ENCODE measurements at regions not wholly inside any gene's neighbourhood (a gene's known extent, or its start where the extent isn't known, plus 50 kb on each side); places are given as distances from the start of the nearest gene placed in this dataset.
A peak's percentile ranks its signal among the peaks of the same experiment; 100 is the strongest.

GRCh38 chr7:26600411-26600810 is 264.0 kb downstream of the SKAP2 start:
- H3K9me2 ChIP-seq (ENCODE audit: insufficient read depth, low read length), result no peaks in the 10 kb centered on the region
- no peaks in the 10 kb centered on the region for H4K20me1 ChIP-seq (ENCODE audit: insufficient read depth)

GRCh38 chr7:26603631-26604030 is 260.8 kb downstream of the SKAP2 start:
- Histone ChIP-seq H2AFZ (ENCODE audit: low read depth, low read length) (no peak overlapping the region), H3K27ac (ENCODE audit: low read length) (no peak overlapping the region), H3K9me2 (ENCODE audit: insufficient read depth, low read length) (no peaks in the 10 kb centered on the region), H3K4me2 (ENCODE audit: low read length) (no peak overlapping the region), H3K36me3 (ENCODE audit: insufficient read depth, low read length) (no peaks in the 10 kb centered on the region), H3K9me3 (ENCODE audit: low read length) (no peaks in the 10 kb centered on the region), H3F3A (ENCODE audit: insufficient read depth, low read length, poor library complexity, severe bottlenecking) (no peaks in the 10 kb centered on the region), H4K20me1 (ENCODE audit: insufficient read depth) (no peaks in the 10 kb centered on the region), H3K79me2 (replicated peaks; ENCODE audit: insufficient read depth, low read length) (no peaks in the 10 kb centered on the region), H3K9ac (ENCODE audit: low read length) (no peak overlapping the region), H3K4me3 (ENCODE audit: low read length) (no peak overlapping the region), H3K27me3 (ENCODE audit: insufficient read depth, low read depth, low read length) (no peaks in the 10 kb centered on the region)
- TF ChIP-seq TAF1 (IDR thresholded peaks at IDR 0.05; ENCODE audit: low read depth), result no peak
- no peak for TF ChIP-seq MXI1 (conservative IDR thresholded peaks at IDR 0.05; ENCODE audit: poor library complexity, severe bottlenecking)
- TF ChIP-seq SMC3 (conservative IDR thresholded peaks at IDR 0.05; ENCODE audit: poor library complexity), result no peak
- no peak for TF ChIP-seq POLR2AphosphoS5 (IDR thresholded peaks at IDR 0.05)
- no peak for TF ChIP-seq CTCF (IDR thresholded peaks at IDR 0.05; ENCODE audit: poor library complexity, severe bottlenecking)
- TF ChIP-seq EZH2 (IDR thresholded peaks at IDR 0.05; ENCODE audit: borderline replicate concordance, insufficient read depth, low read length, poor library complexity, severe bottlenecking), result no peak
- no peak for TF ChIP-seq RAD21 (conservative IDR thresholded peaks at IDR 0.05)
- no peak for TF ChIP-seq REST (IDR thresholded peaks at IDR 0.05; ENCODE audit: borderline replicate concordance)

More at GRCh38 chr7:26600411-26600810, 264.0 kb downstream of the SKAP2 start:
- Histone ChIP-seq H3K4me3 (ENCODE audit: low read length) (no peak overlapping the region), H3K9ac (ENCODE audit: low read length) (no peak overlapping the region), H3K79me2 (replicated peaks; ENCODE audit: insufficient read depth, low read length) (no peaks in the 10 kb centered on the region), H3K27me3 (ENCODE audit: insufficient read depth, low read depth, low read length) (no peaks in the 10 kb centered on the region), H3K4me2 (ENCODE audit: low read length) (no peak overlapping the region), H3K9me3 (ENCODE audit: low read length) (no peaks in the 10 kb centered on the region), H3K27ac (ENCODE audit: low read length) (peak overlapping the region; percentile 67), H2AFZ (ENCODE audit: low read depth, low read length) (no peak overlapping the region), H3K36me3 (ENCODE audit: insufficient read depth, low read length) (no peaks in the 10 kb centered on the region), H3F3A (ENCODE audit: insufficient read depth, low read length, poor library complexity, severe bottlenecking) (no peaks in the 10 kb centered on the region)
- TF ChIP-seq RAD21 (conservative IDR thresholded peaks at IDR 0.05), result no peak

- Histone ChIP-seq H3K9me2 (ENCODE audit: insufficient read depth, low read length) (no peaks in the 10 kb centered on the region), H3K9ac (ENCODE audit: low read length) (no peak overlapping the region), H3K4me2 (ENCODE audit: low read length) (no peak overlapping the region)
Measured at GRCh38 chr7:26608402-26608801, 256.0 kb downstream of the SKAP2 start.

More at GRCh38 chr7:26608402-26608801, 256.0 kb downstream of the SKAP2 start:
- Histone ChIP-seq H3K36me3 (ENCODE audit: insufficient read depth, low read length) (no peaks in the 10 kb centered on the region), H3F3A (ENCODE audit: insufficient read depth, low read length, poor library complexity, severe bottlenecking) (no peaks in the 10 kb centered on the region), H2AFZ (ENCODE audit: low read depth, low read length) (no peak overlapping the region), H3K4me3 (ENCODE audit: low read length) (no peak overlapping the region), H4K20me1 (ENCODE audit: insufficient read depth) (no peaks in the 10 kb centered on the region), H3K9me3 (ENCODE audit: low read length) (no peaks in the 10 kb centered on the region), H3K27ac (ENCODE audit: low read length) (no peak overlapping the region), H3K27me3 (ENCODE audit: insufficient read depth, low read depth, low read length) (no peaks in the 10 kb centered on the region), H3K79me2 (replicated peaks; ENCODE audit: insufficient read depth, low read length) (no peaks in the 10 kb centered on the region)
- TF ChIP-seq MXI1 (conservative IDR thresholded peaks at IDR 0.05; ENCODE audit: poor library complexity, severe bottlenecking), result no peak
- TF ChIP-seq EZH2 (IDR thresholded peaks at IDR 0.05; ENCODE audit: borderline replicate concordance, insufficient read depth, low read length, poor library complexity, severe bottlenecking), result no peak
- no peak for TF ChIP-seq EP300 (conservative IDR thresholded peaks at IDR 0.05; ENCODE audit: poor library complexity, severe bottlenecking)
- no peak for TF ChIP-seq REST (IDR thresholded peaks at IDR 0.05; ENCODE audit: borderline replicate concordance)
- no peak for TF ChIP-seq CTCF (IDR thresholded peaks at IDR 0.05; ENCODE audit: poor library complexity, severe bottlenecking)
- TF ChIP-seq SMC3 (conservative IDR thresholded peaks at IDR 0.05; ENCODE audit: poor library complexity), result no peak
- TF ChIP-seq TAF1 (IDR thresholded peaks at IDR 0.05; ENCODE audit: low read depth), result no peak
- TF ChIP-seq RAD21 (conservative IDR thresholded peaks at IDR 0.05), result no peak
- TF ChIP-seq POLR2AphosphoS5 (IDR thresholded peaks at IDR 0.05), result no peak

Data from neural cell (in vitro differentiated cells).